ENCODE measurements at regions not wholly inside any gene's neighbourhood (a gene's known extent, or its start where the extent isn't known, plus 50 kb on each side); places are given as distances from the start of the nearest gene placed in this dataset.

DNA sequence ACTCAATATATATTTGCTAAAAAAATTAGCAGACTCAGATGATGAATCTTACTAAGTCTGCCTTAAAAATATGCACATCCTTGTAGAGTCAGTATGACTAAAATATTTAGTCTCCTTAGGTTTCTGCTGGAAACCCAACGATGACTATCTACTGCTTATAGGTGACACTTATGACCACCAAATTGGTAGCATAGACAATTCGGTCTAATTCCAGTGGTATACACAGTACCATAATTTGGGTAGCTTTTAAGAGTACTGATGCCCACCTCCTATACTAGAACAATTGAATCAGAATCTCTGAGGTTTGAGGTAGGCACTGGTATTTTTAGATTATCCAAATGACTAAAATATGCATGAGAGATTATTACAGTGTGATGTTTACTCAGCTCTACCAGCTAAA lies 740.8 kb upstream of the ZEB2 start:
- no peak for DNase-seq

GRCh38 chr2:145260081-145260480 lies 740.2 kb upstream of the ZEB2 start:
- DNase-seq = no peak

GRCh38 chr2:145258903-145259579 lies 739.1 kb upstream of the ZEB2 start:
- peak; percentile 20 for DNase-seq

GRCh38 chr2:145257931-145258330 lies 738.0 kb upstream of the ZEB2 start:
- DNase-seq = no peak

DNA sequence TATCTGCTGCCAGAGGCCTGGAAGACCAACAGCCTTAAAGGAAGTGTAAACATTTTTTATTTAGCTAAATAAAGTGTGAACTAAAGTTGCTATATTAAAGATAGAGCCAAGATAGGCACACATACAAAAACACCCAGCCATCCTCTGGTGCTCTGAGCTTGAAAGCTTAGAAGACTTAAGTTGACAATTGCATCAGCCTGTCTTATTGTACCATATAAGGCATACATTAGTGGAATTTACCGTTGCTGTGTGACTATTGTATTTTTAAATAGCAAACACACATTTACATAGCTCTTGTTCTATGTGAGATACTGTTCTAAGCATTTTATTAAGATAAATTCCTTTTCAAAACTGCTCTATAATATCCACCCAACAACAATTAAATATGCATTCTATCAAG lies 736.6 kb upstream of the ZEB2 start:
- DNase-seq = no peak

DNA sequence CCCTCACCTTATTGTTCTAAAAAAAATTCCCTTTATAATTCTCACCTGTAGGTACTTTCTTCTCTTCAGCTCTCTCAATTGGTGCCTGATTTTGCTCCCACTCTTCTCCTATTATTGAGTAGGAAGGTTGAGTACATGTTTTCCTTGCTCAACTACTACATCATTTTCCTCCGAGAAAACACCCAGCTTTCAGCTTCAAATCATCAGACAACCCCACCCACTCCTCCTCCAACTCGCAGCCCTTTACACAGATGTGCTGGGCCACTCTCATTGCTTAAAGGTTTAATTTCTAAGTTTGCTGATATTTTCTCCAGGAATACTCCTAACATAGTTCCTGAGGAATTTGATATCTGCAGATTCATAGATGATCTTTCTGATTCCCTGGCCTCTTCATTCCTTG lies 734.4 kb upstream of the ZEB2 start:
- no peak for DNase-seq

DNA sequence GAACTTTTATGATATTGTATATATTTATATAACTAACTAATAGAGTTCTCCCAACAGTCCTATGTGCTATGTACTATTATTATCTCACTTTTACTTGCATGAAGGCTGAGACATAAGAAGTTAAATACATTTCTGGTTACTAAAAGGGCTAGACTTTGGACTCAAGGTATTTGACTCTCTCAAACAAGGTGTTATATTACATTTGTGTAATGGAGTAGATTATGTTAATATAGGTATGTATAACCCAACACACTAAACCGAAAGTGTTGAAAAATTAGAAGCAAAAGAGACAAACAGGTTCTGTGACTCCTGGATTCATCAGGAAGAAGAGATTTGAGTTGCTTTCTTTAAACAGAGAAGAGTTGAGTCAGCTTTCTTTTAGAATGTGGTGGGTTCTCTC lies 733.6 kb upstream of the ZEB2 start:
- DNase-seq = no peak

DNA sequence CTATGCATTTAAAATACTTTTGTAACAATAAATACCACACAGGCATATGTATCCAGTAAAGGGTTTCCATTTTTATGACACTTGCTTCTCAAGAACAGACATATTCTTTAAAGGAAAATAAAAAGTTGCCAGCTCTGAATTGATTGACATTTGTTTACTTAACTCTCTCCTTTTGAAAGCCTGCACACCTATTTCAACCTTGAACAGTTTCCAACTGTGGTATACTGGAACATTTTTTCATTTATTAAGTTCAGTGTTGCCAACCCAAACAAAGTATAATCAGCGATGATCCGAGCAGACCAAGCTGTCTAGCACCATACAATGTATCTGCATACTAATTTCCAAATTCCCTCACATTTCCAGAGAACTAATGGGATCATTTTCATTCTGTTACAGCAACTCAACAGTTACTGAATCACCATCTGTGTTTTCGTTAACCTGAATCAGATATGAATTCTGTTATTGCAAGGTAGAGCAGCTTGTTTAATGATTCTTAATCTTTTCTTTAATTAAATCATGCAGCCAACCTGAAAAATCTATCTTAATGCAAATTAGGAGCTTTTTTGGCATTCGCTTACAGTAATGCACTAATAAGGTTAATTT lies 725.5 kb upstream of the ZEB2 start:
- no peak for DNase-seq

- DNase-seq = no peak
Observed at GRCh38 chr2:145235312-145235711, 715.4 kb upstream of the ZEB2 start.

DNA sequence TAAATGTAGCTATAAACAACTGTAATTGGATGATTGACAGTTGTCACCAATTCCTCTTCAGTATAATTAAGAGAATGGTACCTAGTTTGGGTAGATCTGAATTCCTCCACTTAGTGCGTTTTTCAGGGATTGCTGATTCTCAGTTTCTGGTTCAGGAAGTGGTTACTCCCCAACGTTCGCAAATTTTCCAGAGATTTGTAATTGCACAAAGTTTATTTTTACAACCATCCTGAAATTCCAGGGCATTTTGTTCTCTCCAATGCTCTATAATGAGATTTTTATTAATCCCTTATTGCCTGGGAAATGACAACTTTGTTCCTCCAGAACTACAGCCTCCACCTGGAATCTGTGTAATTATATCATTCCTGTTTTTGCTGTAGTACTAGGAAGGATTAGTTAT lies 710.6 kb upstream of the ZEB2 start:
- DNase-seq = no peak

DNA sequence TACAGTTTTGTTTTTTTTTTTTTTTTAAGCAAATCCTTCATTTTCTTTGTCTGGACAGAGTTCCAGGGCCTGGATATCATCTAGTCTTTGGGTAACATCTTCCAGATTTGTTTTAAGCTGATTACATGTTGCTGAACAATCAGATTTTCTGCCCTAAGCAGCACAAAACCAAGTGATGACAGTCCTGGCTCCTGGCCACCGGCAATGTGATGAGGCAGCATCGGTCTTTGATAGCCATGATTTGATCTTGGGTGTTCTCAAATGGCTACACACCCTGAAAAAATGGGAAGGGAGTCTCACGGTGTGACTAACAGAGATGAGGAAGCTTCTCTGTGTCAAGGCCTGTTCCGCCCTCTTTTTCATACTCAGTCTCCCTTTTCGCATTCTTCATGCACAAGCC lies 708.6 kb upstream of the ZEB2 start:
- no peak for DNase-seq

- no peak for DNase-seq
Observed at GRCh38 chr2:145226901-145227300, 707.0 kb upstream of the ZEB2 start.

DNA sequence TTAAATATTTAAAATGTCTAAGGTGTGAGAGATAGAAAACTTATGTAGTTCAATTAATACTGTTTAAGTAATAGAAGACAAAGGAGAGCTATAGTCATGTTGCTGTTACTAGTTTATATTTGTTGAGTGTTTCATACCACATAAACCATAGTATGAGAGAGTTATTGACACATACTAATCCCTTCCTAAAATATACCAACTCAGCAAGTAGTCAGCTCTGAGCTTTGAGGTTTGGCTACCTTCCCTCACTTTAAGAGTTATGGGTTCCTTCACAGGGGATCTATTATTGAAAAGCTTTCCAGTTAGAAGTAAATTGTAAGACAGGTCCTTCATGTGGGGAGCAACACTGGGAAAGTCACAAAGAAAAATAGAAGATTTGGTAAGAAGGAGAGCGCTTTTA lies 701.6 kb upstream of the ZEB2 start:
- no peak for DNase-seq

DNA sequence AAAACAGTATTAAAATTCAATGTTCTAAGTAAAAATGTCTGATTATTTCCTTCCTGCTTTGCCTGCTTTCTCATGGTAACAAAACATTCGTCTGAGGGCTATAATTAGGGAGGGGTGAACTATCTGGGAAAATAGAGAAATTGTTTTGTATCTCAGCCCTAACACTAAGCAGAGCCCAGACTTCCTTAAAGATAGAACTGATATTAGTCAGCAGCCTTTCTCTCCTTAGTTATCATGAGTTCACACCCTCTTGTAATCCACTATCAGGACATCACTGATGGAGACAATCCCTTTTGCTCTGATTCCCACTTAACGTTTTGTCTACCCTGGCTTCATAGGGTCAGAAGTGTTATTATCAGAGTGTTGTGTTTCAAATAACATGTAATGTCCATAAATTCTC lies 701.1 kb upstream of the ZEB2 start:
- DNase-seq = no peak

- DNase-seq = no peak
Observed at GRCh38 chr2:145220496-145220895, 700.6 kb upstream of the ZEB2 start.

- no peak for DNase-seq
Observed at GRCh38 chr2:145207884-145208283, 688.0 kb upstream of the ZEB2 start.

- DNase-seq = no peak
Observed at GRCh38 chr2:145206496-145207281, 686.8 kb upstream of the ZEB2 start.

DNA sequence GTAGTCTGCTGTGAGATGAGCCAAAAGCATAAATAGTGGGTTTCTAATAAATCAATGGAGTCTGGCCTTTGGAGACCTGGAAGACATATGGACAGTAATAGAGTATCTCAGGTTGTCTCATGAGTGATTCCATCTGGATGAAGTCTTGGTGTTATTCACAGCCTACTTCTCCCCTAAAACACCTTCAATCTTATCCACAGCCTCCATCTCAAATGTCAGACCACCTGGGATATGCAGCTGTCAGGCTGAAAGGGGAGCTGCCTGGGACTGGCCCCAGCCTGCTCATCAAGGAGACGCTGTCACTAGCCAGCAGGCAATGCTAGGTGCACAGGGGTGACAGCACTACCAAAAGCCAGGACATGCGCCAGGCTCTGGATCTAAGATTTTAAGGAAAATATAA lies 684.0 kb upstream of the ZEB2 start:
- DNase-seq = no peak

- no peak for DNase-seq
Observed at GRCh38 chr2:145199827-145200706, 680.1 kb upstream of the ZEB2 start.

DNA sequence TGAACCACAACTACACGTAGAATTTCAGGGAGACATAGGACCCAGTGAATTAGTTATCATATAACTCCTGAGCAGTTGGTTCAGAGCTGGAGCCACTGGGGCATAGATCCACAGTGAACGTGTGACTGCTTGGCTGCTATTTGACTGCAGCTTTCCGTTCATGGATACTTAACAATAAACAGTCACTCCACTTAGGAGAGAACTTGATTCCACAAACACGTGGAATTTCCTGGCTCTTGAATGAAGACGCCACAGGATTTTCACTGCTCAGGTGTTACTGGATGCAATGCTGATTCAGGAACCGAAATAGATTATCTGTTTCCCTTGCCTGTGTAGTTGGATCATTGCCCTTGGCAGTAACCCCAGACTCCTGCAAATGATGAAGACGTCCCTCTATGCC lies 679.1 kb upstream of the ZEB2 start:
- no peak for DNase-seq

- DNase-seq = no peak
Observed at GRCh38 chr2:145198555-145198954, 678.6 kb upstream of the ZEB2 start.

DNA sequence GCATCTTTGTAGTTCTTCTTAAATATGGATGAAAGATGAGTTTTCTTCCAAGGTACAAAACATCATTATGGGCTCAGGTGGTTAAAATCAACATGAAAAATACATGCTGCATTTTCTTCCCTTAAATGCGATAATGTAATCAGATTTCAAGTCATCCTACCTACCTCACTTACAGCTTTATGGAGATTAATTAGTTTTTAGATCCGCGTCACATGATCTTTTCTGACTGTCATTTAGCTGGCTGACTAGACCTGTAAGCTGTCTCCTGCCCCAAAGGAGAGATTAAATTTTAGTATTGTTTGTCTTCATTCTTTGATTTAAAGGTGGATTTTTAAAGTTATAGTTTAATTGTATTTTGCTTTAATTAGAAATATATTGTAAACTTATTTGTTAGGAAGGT lies 678.0 kb upstream of the ZEB2 start:
- DNase-seq = no peak

DNA sequence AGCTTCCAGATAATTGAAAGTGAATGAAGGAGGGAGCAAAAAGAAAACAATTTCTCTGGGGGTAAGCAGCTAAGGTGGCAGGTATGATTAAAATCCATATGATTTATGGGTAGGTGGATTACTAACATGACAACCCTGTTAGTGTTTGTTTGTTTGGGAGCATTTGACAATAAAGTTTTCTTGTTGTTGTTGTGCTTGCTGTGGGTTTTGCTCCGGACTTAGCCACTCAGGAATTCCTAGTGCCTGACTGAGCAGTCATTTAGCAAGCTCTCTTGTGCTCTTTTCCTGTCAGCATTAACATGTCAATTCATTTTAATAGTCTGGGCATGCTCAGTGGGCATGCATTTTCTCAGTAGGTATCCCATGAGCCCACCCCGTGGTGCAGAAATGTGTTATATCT lies 674.8 kb upstream of the ZEB2 start:
- DNase-seq = no peak

Data from CD4-positive, alpha-beta T cell treated with Interleukin-10 for 1 hour (primary cell).